Parathyroid adenoma (tissue), 2 donors: ENCODE measurements at regions not wholly inside any gene's neighbourhood (a gene's known extent, or its start where the extent isn't known, plus 50 kb on each side); places are given as distances from the start of the nearest gene placed in this dataset.

Source experiments
- H2AFZ ChIP-seq: fragments of 300-600 bp; sonication (generic); one replicate; pipeline ENCODE4 v1.7.0; 2017; ENCODE audit warnings: antibody characterized with exemption, mild to moderate bottlenecking
- H3K27ac ChIP-seq: fragments of 300-600 bp; sonication (generic); one replicate; pipeline ENCODE4 v1.7.0; 2017
- H3K27me3 ChIP-seq: fragments of 300-600 bp; sonication (generic); one replicate; pipeline ENCODE4 v1.7.0; 2017; ENCODE audit warnings: low read length; ENCODE audit not compliant: control insufficient read depth, insufficient read depth
- H3K36me3 ChIP-seq: fragments of 300-600 bp; sonication (generic); one replicate; pipeline ENCODE4 v1.7.0; 2017; ENCODE audit warnings: low read length; ENCODE audit not compliant: control insufficient read depth, insufficient read depth
- H3K4me1 ChIP-seq: fragments of 300-600 bp; sonication (generic); one replicate; pipeline ENCODE4 v1.7.0; 2017; ENCODE audit warnings: control low read depth
- H3K4me2 ChIP-seq: fragments of 300-600 bp; sonication (generic); one replicate; pipeline ENCODE4 v1.7.0; 2017; ENCODE audit warnings: low read length
- H3K4me3 ChIP-seq: fragments of 300-600 bp; sonication (generic); one replicate; pipeline ENCODE4 v1.7.0; 2017; ENCODE audit warnings: low read depth, low read length
- H3K79me2 ChIP-seq: fragments of 300-600 bp; sonication (generic); one replicate; pipeline ENCODE4 v1.7.0; 2017; ENCODE audit warnings: control low read depth
- H3K9ac ChIP-seq: fragments of 300-600 bp; sonication (generic); one replicate; pipeline ENCODE4 v1.7.0; 2017; ENCODE audit warnings: mild to moderate bottlenecking
- H3K9me3 ChIP-seq: fragments of 300-600 bp; sonication (generic); one replicate; pipeline ENCODE4 v1.7.0; 2017; ENCODE audit warnings: low read length; ENCODE audit not compliant: control insufficient read depth
- TF ChIP-seq, protein P1 (sequence below): fragments of 300-600 bp; sonication (generic); IDR thresholded peaks from one replicate; pipeline ENCODE4 v1.7.0; 2017; ENCODE audit warnings: antibody characterized with exemption, mild to moderate bottlenecking
- donor health status: primary hyperparathyroidism.

DNA sequence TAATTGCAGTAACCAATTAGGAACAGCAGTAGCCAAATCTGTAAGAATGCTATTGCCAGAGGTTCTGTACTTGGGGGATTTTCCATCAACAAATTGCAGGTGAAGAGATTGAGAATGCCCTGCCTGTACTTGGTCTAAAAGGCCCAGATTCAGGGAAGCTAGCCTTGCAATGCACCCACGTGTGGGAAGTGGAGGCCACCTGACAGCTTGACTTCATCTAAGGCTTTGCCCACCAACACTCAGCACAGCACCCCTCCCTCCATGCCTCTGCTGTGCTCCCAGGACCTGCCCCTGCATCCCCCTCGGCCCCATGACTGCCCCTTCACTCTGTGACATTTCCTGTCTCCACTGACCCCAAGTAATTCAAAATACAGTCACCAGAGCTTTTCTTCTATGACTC lies 79.1 kb upstream of the CDH5 start:
- TF ChIP-seq, protein P1, sequence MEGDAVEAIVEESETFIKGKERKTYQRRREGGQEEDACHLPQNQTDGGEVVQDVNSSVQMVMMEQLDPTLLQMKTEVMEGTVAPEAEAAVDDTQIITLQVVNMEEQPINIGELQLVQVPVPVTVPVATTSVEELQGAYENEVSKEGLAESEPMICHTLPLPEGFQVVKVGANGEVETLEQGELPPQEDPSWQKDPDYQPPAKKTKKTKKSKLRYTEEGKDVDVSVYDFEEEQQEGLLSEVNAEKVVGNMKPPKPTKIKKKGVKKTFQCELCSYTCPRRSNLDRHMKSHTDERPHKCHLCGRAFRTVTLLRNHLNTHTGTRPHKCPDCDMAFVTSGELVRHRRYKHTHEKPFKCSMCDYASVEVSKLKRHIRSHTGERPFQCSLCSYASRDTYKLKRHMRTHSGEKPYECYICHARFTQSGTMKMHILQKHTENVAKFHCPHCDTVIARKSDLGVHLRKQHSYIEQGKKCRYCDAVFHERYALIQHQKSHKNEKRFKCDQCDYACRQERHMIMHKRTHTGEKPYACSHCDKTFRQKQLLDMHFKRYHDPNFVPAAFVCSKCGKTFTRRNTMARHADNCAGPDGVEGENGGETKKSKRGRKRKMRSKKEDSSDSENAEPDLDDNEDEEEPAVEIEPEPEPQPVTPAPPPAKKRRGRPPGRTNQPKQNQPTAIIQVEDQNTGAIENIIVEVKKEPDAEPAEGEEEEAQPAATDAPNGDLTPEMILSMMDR, result no peak
- Histone ChIP-seq H3K36me3 (no peaks in the 10 kb centered on the region), H3K9ac (no peak overlapping the region), H3K79me2 (no peaks in the 10 kb centered on the region), H3K9me3 (no peaks in the 10 kb centered on the region), H3K27ac (no peak overlapping the region), H3K4me3 (no peak overlapping the region), H3K4me1 (no peaks in the 10 kb centered on the region), H2AFZ (no peak overlapping the region), H3K27me3 (no peaks in the 10 kb centered on the region), H3K4me2 (no peak overlapping the region)

DNA sequence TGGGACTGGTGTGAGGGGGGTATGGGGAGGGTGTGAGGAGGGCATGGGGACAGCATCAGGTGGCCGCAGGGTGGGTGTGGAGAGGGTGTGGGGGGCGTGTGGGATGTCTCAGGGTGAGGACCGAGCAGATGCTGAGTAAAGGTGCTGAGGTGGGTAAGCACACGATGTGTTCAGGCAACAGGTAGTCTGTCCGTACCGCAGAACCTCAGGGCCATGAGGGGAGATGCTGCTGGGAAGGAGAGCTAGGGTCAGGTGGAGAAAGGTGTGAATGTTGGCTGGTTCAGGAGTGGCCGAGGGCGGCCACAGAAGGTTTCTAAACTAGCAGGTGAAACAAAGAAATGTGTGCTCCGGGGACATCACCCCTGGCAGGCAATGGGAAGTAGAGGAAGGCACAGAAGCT lies 80.0 kb upstream of the CDH5 start:
- no peaks in the 10 kb centered on the region for H3K27me3 ChIP-seq
- no peaks in the 10 kb centered on the region for H3K36me3 ChIP-seq
- no peak overlapping the region for H3K4me2 ChIP-seq
- H3K4me1 ChIP-seq, result no peaks in the 10 kb centered on the region
- TF ChIP-seq, protein P1, result no peak
- no peak overlapping the region for H3K9ac ChIP-seq
- H3K79me2 ChIP-seq, result no peaks in the 10 kb centered on the region
- H3K9me3 ChIP-seq, result no peaks in the 10 kb centered on the region
- H2AFZ ChIP-seq, result no peak overlapping the region
- no peak overlapping the region for H3K27ac ChIP-seq
- H3K4me3 ChIP-seq, result no peak overlapping the region

DNA sequence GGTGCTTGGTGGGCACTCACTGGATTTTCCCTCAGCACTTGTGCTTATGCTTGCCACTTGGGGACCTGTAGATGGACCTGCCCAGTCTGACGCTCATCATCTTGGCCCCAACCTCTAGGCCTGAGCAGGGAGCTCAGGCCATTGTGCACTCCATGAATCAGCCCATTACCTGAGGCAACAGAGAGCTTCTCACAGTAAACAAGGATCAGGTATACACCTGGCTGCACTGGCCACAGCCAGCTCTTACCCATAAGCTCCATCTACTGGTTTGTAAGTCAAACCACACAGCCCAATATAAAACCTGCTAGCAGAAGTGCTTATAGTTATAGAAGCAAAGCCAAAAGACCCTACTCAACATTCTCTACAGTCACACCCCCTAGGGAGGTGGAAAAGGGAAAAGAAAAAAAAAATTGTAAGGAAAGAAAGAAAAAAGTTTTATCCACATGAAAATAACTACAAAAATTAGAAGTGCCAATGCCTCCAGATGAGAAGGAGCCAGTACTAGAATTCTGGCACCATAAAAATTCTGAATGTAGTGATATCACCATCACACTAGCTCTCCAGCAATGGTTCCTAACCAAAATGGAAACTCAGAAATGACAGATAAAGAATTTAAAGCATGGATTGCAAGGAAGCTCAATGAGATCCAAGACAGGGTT lies 87.8 kb upstream of the CDH5 start:
- H2AFZ ChIP-seq, result no peak overlapping the region
- H3K27ac ChIP-seq, result no peak overlapping the region
- H3K9ac ChIP-seq, result no peak overlapping the region
- H3K4me3 ChIP-seq, result no peak overlapping the region
- no peaks in the 10 kb centered on the region for H3K79me2 ChIP-seq
- TF ChIP-seq, protein P1, result no peak
- H3K36me3 ChIP-seq, result no peaks in the 10 kb centered on the region
- H3K27me3 ChIP-seq, result no peaks in the 10 kb centered on the region
- H3K4me2 ChIP-seq, result no peak overlapping the region
- H3K4me1 ChIP-seq, result no peaks in the 10 kb centered on the region
- no peaks in the 10 kb centered on the region for H3K9me3 ChIP-seq

DNA sequence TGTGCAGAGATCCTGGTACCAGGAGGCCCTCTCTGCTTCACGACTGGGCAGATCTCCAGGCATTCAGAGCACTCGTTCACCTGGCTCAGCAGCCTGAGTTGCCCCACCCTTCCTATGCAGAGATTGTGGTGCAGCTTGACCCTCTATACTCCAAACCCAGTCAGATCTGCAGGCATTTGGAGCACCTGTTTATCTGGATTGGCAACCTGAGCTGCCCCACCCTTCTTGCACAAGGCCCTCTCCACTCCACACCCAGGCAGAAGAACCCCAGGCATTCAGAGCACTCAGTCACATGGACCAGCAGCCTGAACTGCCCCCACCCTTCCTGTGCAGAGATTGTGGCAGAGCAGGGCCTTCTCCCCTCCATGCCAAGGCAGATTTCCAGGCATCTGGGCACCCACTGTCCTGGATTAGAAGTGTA lies 88.4 kb upstream of the CDH5 start:
- no peak overlapping the region for H3K4me3 ChIP-seq
- TF ChIP-seq, protein P1, result no peak
- H3K9me3 ChIP-seq, result no peaks in the 10 kb centered on the region
- no peaks in the 10 kb centered on the region for H3K36me3 ChIP-seq
- no peaks in the 10 kb centered on the region for H3K79me2 ChIP-seq
- H2AFZ ChIP-seq, result no peak overlapping the region
- H3K4me1 ChIP-seq, result no peaks in the 10 kb centered on the region
- H3K9ac ChIP-seq, result no peak overlapping the region
- no peaks in the 10 kb centered on the region for H3K27me3 ChIP-seq
- no peak overlapping the region for H3K27ac ChIP-seq
- H3K4me2 ChIP-seq, result no peak overlapping the region
